Parathyroid adenoma (tissue), 2 donors: ENCODE measurements at regions not wholly inside any gene's neighbourhood (a gene's known extent, or its start where the extent isn't known, plus 50 kb on each side); places are given as distances from the start of the nearest gene placed in this dataset.

Source experiments
- H2AFZ ChIP-seq: fragments of 300-600 bp; sonication (generic); one replicate; pipeline ENCODE4 v1.7.0; 2017; ENCODE audit warnings: antibody characterized with exemption, mild to moderate bottlenecking
- H3K27ac ChIP-seq: fragments of 300-600 bp; sonication (generic); one replicate; pipeline ENCODE4 v1.7.0; 2017
- H3K27me3 ChIP-seq: fragments of 300-600 bp; sonication (generic); one replicate; pipeline ENCODE4 v1.7.0; 2017; ENCODE audit warnings: low read length; ENCODE audit not compliant: control insufficient read depth, insufficient read depth
- H3K36me3 ChIP-seq: fragments of 300-600 bp; sonication (generic); one replicate; pipeline ENCODE4 v1.7.0; 2017; ENCODE audit warnings: low read length; ENCODE audit not compliant: control insufficient read depth, insufficient read depth
- H3K4me1 ChIP-seq: fragments of 300-600 bp; sonication (generic); one replicate; pipeline ENCODE4 v1.7.0; 2017; ENCODE audit warnings: control low read depth
- H3K4me2 ChIP-seq: fragments of 300-600 bp; sonication (generic); one replicate; pipeline ENCODE4 v1.7.0; 2017; ENCODE audit warnings: low read length
- H3K4me3 ChIP-seq: fragments of 300-600 bp; sonication (generic); one replicate; pipeline ENCODE4 v1.7.0; 2017; ENCODE audit warnings: low read depth, low read length
- H3K79me2 ChIP-seq: fragments of 300-600 bp; sonication (generic); one replicate; pipeline ENCODE4 v1.7.0; 2017; ENCODE audit warnings: control low read depth
- H3K9ac ChIP-seq: fragments of 300-600 bp; sonication (generic); one replicate; pipeline ENCODE4 v1.7.0; 2017; ENCODE audit warnings: mild to moderate bottlenecking
- H3K9me3 ChIP-seq: fragments of 300-600 bp; sonication (generic); one replicate; pipeline ENCODE4 v1.7.0; 2017; ENCODE audit warnings: low read length; ENCODE audit not compliant: control insufficient read depth
- CTCF ChIP-seq: fragments of 300-600 bp; sonication (generic); IDR thresholded peaks from one replicate; pipeline ENCODE4 v1.7.0; 2017; ENCODE audit warnings: antibody characterized with exemption, mild to moderate bottlenecking
- donor health status: primary hyperparathyroidism.

GRCh38 chr11:103789952-103790351 lies 246.5 kb upstream of the DDI1 start:
- Histone ChIP-seq H3K9ac (no peak overlapping the region), H3K4me3 (no peak overlapping the region), H3K4me1 (no peaks in the 10 kb centered on the region), H3K79me2 (no peaks in the 10 kb centered on the region), H2AFZ (no peak overlapping the region), H3K9me3 (no peaks in the 10 kb centered on the region), H3K27me3 (no peaks in the 10 kb centered on the region), H3K4me2 (no peak overlapping the region), H3K27ac (no peak overlapping the region), H3K36me3 (no peaks in the 10 kb centered on the region)
- TF ChIP-seq CTCF = no peak

GRCh38 chr11:103792981-103793468 lies 243.4 kb upstream of the DDI1 start:
- Histone ChIP-seq H3K36me3 (no peaks in the 10 kb centered on the region), H3K4me2 (no peak overlapping the region), H3K79me2 (no peaks in the 10 kb centered on the region), H3K27ac (no peak overlapping the region), H3K9me3 (no peaks in the 10 kb centered on the region), H3K4me1 (no peaks in the 10 kb centered on the region), H3K27me3 (no peaks in the 10 kb centered on the region), H3K9ac (no peak overlapping the region), H3K4me3 (no peak overlapping the region), H2AFZ (no peak overlapping the region)
- no peak for TF ChIP-seq CTCF

- H3K27me3 ChIP-seq = no peaks in the 10 kb centered on the region
- H3K9me3 ChIP-seq = no peaks in the 10 kb centered on the region
- H3K9ac ChIP-seq = no peak overlapping the region
- no peak for TF ChIP-seq CTCF
- H2AFZ ChIP-seq = no peak overlapping the region
- H3K4me1 ChIP-seq = no peaks in the 10 kb centered on the region
- no peak overlapping the region for H3K27ac ChIP-seq
- H3K4me3 ChIP-seq = no peak overlapping the region
- no peaks in the 10 kb centered on the region for H3K36me3 ChIP-seq
- H3K4me2 ChIP-seq = no peak overlapping the region
- no peaks in the 10 kb centered on the region for H3K79me2 ChIP-seq
Observed at GRCh38 chr11:103794262-103794661, 242.2 kb upstream of the DDI1 start.

GRCh38 chr11:103798026-103798425 lies 238.4 kb upstream of the DDI1 start:
- no peak overlapping the region for H3K9ac ChIP-seq
- no peak overlapping the region for H3K27ac ChIP-seq
- no peak overlapping the region for H3K4me3 ChIP-seq
- H3K27me3 ChIP-seq = no peaks in the 10 kb centered on the region
- no peak overlapping the region for H3K4me2 ChIP-seq
- no peak for TF ChIP-seq CTCF
- H2AFZ ChIP-seq = no peak overlapping the region
- no peaks in the 10 kb centered on the region for H3K4me1 ChIP-seq
- H3K36me3 ChIP-seq = no peaks in the 10 kb centered on the region
- no peaks in the 10 kb centered on the region for H3K9me3 ChIP-seq
- H3K79me2 ChIP-seq = no peaks in the 10 kb centered on the region

DNA sequence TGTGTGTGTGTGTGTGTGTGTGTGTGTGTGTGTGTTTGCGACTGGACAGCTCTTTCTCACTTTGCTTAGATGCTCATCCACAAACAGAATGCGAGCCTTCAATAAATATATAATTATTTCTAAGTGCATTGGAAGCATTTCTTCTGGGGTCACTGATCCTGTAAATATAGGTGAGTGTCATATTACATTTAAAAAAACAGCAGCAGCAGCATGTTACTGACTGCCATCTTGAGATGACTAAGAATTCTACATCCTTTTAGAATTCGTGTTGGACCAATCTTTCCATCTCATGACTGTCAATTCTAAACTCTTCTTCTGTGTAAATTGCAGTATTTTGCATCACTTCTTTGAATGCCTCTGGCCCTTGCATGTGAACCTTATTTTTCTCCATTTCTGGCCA lies 238.0 kb upstream of the DDI1 start:
- H3K27ac ChIP-seq = no peak overlapping the region

More for the DNA sequence above, 238.0 kb upstream of the DDI1 start:
- no peak overlapping the region for H3K4me3 ChIP-seq
- H3K79me2 ChIP-seq = no peaks in the 10 kb centered on the region
- H2AFZ ChIP-seq = no peak overlapping the region
- no peaks in the 10 kb centered on the region for H3K4me1 ChIP-seq
- H3K27me3 ChIP-seq = no peaks in the 10 kb centered on the region
- no peaks in the 10 kb centered on the region for H3K36me3 ChIP-seq
- H3K4me2 ChIP-seq = no peak overlapping the region
- H3K9ac ChIP-seq = no peak overlapping the region
- TF ChIP-seq CTCF = no peak
- no peaks in the 10 kb centered on the region for H3K9me3 ChIP-seq
